Transverse colon (tissue), 3 donors: ENCODE measurements at regions not wholly inside any gene's neighbourhood (a gene's known extent, or its start where the extent isn't known, plus 50 kb on each side); places are given as distances from the start of the nearest gene placed in this dataset.

Experiments
- CTCF ChIP-seq, 5 experiments: fragments of 200-600 bp in 3 of 5; fragments of 450-650 bp in 2 of 5; sonication (generic) in 3 of 5; IDR thresholded peaks; 1 replicate in 2 of 5; 2 replicates in 3 of 5; pipeline ENCODE4 v1.5.1; 2016 to 2017; ENCODE audit warnings: antibody characterized with exemption in 5 of 5, inconsistent platforms in 3 of 5, mild to moderate bottlenecking in 2 of 5, moderate library complexity in 1 of 5
- EP300 ChIP-seq: sonication (generic); formaldehyde crosslinking; IDR thresholded peaks from one replicate; pipeline ENCODE4 v1.6.1; 2017; ENCODE audit warnings: antibody characterized with exemption, low read depth
- POLR2A ChIP-seq: fragments of 450-650 bp; IDR thresholded peaks from one replicate; pipeline ENCODE4 v1.6.1; 2016; ENCODE audit warnings: antibody characterized with exemption, mild to moderate bottlenecking, moderate library complexity

- TF ChIP-seq CTCF (IDR thresholded peaks at IDR 0.05), result no peak
- no peak for TF ChIP-seq EP300
- no peak for TF ChIP-seq POLR2A
Measured at GRCh38 chr9:134215420-134215698, 51.0 kb upstream of the RNU6ATAC start.
